ENCODE measurements at regions not wholly inside any gene's neighbourhood (a gene's known extent, or its start where the extent isn't known, plus 50 kb on each side); places are given as distances from the start of the nearest gene placed in this dataset.

DNA sequence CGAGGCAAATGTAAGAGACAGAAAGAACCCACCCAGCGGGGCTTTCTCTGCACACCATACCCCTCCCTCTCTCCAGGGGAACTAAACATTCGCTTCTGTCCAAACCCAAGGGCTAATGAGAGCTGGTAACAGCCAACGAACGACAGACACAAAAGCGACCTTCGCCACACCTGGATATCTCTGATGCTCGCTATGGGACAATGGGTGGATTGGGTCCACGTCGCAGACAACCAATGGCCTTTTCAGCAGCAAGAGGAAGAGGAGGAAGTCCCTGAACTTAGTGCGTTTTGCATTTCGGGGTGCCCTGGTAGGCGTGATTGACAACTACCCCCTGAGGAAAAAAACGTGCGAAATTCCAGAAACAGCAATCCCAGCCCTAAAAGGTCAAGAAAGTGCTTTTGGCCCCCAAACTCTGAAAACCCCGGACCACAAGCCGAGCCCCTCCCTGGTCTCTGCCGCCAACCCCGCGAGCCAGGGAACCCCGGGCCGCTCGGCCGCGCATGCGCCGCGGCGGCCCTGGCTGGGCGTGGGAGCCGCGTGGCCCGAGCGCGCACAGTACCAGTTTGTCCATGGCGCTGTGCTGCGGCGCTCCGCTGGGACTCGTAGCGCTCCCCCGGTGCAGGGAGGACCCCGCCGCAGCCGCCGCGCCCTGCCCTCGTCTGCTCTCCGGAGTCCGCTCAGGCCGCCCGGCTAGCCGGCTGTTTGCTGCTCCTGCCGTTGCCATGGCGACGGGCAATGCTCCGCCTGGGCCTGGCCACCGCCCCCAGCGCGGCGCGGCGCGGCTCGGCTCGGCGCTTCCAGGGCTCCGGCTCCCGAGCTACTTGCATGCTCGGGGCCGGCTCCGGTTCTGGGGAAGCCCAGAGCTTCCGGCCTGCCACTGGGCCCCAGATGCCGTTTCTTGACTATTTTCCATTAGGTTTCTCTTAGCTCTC is 66.9 kb upstream of the DNAH5 start:
- no peak for DNase-seq

DNA sequence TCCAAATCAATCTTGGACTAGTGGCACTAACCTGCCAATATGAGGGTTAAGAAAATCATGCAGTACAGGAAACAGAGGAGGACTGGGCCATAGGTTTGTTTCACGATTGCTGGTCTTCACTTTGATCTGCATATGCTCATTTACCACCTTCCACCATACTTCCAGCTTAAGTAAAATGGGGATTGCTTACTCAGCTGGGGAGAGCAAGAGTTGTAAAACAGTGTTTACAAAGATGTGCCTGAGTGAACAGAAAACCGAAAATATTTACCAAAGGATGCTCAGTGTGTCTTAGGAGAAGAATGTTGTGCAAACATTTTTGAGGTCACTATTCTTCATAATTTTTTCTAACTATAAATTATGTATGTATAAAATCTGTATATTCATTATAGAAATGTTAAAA is 65.1 kb upstream of the DNAH5 start:
- no peak for DNase-seq

DNA sequence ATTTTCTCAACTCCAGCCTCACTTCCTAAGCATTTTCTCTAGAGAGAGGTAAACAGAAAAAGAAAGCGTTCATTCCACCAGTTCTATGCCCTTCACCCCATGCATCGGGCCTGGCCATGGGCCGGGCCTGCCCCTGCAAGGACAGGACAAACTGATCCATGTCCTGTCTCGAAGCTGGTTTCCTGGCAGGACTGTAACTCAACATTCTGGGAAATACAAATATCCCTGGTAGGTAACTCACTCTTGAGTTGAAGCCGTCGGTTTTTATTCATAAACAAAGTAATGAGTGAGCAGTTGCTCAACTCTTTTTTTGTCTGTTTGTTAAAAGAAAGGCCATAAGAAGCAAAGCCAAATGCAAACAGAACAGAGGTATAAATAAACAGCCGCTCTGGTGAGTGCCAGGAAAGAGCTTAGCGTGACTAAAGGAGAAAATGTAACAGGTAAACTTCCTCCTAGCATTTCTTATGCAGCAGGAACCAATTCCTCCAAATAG is 64.4 kb upstream of the DNAH5 start:
- DNase-seq, result no peak

DNA sequence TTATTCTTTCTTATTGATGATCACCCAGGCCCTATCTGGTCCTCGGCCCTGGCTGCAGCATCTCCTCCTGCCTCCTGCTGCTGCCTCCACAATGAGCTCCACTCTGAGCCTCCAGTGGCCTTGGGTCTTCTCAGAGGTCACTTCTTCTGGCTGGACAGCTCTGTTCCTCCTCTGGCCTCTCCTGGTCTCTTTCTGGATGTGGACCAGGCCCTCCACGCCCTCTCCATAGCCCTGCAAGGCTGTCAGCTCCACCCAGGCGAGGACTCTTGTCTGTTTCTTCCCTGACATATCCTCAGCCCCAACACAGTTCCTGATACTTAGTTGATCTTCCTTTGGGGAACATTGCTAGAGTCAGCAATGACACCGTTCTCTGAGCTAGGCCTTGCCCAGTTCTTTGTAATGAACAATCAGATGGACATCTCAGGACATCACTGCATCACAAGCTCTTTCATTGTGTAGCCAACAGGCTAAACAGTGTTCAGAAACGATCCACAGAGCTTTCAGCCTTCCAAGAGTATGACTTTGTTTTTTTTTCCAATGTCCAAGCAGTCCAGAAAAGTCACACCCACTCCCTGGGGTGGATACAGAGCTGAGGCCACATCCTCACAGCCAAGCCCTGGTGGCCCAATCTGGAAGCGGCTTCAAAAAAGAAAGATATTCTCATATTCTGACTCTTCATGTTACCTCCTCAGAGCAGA is 62.5 kb upstream of the DNAH5 start:
- DNase-seq, result no peak

DNA sequence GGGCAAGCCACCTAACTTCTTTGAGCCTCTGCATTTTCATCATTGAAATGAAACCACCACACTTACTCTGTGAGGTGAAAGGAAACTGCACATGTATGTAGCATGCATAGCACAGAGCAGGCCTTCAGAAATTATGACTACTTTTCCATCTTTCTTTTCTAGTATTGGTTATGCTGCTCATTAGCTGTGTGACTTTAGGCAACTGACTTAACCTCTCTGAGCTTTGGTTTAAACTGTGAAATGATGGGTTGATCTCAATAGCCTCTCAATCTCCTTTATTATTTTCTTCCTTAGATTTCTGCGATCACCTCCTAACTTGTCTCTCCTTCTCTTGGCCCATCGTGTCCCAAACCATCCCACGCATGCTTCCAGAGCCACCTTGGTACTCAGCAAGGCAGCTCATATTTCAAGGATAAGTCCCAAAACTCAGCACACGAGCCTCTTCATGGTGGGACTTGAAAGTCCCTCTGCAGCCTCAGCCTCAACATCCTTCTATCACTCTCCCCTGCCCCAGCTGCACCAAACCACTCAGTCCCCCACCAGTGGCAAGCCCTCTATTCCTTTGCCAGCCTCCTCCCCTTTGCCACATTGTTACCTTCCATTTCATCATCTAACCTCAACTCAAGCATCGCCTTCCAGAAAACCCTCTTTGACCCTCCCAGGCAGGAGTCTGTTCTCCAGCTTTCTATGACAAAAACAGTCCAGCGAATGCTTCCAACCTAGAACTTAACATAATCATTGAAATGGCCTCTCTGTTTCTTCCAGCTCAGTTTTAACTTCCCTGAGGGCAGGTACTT is 60.3 kb upstream of the DNAH5 start:
- DNase-seq, result no peak

DNA sequence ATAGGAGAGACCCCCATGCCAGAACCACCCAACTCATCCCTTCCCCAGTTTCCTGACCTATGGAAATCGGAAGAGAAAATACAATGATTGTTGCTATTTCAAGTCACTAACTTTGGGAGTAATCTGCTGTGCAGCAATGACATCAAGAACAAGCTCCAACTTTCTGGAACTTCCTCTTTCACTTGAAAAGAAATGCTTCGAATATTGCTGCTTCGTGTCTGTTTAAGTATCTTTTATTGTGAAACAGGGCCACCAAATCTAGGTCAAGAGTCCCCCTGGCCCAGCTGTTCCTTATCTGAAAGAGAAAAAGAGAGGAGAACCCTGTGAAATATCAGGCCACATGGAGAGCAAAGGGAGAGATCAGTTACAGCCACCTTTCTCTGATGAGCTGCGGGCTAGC is 59.4 kb upstream of the DNAH5 start:
- DNase-seq, result no peak

DNA sequence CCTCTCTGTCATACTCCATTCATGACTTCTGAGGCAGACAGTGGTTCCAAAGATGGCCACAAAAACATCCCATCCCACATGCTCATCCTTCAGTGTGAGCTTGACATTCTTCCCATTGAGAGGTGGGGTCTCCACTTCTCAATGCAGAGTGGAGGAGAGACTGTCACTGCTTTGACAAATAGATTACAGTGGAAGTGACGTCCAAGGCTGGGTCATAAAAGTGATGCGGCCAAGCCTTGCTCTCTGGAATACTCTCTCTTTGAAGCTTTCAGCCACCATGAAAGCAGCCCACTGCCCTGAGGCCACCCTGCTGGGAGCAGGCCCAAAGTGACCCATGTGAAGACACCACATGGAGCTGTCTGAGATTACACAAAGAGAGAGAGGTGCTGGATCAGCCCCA is 59.0 kb upstream of the DNAH5 start:
- no peak for DNase-seq

DNA sequence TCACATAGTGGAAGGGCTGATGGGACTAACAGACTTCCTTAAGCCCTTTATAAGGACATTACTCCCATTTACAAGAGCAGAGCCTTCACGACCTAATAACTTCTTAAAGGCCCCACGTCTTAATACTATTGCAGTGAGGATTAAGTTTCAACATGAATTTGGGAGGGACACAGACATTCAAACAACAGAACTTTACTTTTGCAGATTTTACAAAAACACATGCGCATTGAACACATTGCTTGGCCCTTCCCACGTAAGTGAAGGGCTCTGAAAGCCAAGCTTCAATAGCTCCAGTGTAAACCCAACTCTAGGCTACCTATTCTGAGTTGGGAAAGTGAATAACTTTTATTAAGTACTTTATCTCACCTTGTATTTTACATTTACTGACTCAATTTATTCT is 53.8 kb upstream of the DNAH5 start:
- no peak for DNase-seq

DNA sequence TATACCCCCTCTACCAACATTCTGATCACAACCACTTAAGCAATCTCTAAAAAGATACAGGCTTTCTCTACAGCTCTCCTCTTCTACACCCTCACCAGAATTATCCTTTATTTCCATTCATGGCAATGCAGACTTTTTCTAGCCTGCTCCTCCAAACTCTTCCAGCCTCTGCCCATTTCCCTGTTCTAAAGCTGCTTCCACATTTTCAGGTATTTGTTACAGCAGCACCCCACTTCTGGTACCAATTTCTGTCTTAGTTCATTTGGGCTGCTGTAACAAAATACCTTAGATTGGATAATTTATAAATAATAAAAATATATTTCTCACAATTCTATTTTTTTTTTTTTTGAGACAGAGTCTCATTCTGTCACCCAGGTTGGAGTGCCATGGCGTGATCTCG is 53.0 kb upstream of the DNAH5 start:
- no peak for DNase-seq

DNA sequence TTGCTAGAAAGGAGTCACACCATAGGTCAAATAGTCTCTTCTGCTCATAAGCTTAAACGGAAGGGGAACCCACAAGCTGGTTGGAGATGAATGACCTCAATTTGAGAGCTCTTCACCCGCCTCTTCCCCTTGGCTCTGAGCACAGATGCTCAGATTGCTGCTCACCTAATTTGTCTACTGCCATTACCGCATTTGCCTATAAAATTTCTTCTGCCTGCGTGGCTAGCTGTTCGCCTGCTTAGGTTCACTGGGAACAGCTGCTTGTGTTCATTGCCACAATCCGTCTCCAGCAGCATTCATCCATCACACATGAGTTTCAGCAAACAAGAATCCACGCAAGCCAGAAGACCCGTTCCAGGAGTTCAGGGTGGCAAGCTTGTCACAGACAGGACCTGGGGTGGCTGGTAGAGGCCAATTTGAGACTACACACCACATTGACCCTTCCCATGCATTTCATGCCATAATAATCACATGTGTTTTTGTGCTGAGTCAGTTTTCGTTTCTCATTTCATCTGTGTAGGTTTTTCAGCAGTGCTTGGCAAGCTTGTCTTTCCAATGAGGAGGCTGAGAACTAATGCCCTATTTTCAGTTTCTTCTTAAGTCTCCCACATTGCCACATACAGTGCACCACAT is 50.2 kb upstream of the DNAH5 start:
- no peak for DNase-seq

Data from GF-D8 (cell line).